HG02588 (cell line): ENCODE measurements at regions not wholly inside any gene's neighbourhood (a gene's known extent, or its start where the extent isn't known, plus 50 kb on each side); places are given as distances from the start of the nearest gene placed in this dataset.

ENCODE experiments used
- ATAC-seq: cut with Tn5 transposase; IDR thresholded peaks from one replicate; pipeline ENCODE4 v1.9.1; 2021; ENCODE audit warnings: mild to moderate bottlenecking, moderate library complexity; ENCODE audit not compliant: unreplicated experiment

DNA sequence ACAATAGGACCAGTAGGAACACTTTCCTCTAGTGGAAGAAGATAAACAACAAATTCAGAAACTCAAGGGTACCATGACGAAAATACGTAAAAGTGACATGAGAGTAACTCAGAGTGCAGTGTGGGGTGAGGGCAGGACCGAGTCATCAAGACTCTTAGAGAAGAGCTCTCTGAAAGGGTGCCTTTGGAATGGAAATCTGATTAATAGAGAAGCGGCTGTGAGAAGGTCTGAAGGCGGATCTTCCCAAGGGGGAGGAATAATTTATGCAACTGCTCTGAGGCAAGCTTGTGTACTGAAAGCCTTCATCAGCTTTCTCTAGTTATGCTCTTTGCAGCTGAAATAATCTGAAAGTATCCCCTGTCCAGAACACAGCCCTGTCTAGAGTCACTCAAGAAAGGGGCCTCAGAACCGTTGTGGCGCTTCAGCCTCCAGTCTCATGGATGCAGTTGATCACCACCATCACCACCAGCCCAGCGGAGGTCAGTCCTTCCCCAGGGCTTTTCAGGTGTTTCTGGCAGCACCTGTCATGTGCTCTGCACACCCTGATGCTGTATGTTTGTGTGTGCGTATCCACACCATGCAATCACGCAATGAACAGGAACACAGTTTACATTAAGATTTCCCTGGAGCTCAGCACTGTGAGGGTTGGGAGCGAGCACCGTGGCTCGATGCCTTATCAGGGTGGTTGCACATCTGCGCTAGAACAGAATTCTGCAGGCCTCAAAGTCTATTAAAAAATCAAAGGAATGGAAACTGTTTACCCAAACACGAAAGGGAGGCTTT lies 396.5 kb downstream of the SMOC2 start:
- no peak for ATAC-seq

DNA sequence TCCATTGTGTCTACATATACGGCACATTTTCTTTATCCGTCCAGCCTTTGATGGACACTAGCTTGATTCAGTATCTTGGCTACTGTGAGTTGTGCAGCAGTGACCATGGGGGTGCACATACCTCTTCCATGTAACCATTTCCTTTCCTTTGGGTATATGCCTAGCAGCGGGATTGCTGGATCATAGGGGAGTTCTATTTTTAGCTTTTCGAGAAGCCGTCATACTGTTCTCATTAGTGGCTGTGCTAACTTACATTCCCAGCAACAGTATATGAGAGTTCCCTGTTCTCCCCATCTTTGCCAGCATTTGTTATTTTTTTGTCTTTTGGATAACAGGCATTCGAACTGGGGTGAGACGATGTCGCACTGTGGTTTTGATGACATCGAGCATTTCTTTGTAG lies 395.0 kb downstream of the SMOC2 start:
- ATAC-seq: no peak

DNA sequence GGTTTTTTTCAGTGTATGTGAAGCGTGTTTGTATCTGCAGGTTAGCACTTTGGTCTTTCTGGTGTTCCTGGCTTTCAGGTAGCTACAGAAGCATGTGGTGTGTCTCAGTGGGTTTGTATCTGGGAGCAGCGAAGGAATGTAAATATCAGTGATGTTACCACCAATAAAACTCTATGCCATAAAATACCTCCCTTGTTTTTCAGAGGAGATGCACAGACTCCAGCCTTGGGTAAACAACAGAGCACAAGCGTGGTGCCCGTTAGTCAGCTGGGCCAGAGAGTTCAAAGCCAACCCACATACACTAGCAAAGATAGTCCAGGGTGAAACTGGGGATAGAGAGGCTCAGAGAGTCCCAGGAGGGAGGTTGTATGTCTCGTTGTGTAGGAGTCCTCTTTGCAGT lies 393.8 kb downstream of the SMOC2 start:
- ATAC-seq: no peak

DNA sequence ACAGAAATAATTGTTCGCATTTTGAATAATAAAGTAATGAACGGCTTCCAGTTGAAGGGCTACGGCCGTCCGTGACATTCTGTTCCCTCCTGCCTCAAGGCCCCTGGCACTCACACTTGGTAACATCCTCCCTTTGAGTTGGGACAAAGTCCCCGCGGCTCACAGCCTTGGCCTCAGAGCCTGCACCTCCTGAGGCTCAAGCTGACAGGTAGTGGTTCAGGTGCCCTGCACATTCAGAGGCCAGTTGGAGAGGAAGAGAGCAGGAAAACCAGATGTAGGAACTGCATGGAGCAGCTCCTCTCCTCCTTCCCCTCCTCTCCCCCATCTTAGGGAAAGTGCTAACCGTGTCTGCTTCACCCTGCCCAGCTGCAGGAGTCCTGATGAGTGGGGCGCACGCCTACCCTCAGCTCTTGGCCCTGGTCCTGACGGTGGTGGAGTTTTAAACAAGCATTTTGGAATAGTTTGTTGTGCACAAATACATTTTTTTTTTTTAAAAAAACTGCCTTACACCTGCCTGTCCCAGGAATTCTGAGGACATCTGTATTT lies 393.1 kb downstream of the SMOC2 start:
- no peak for ATAC-seq

DNA sequence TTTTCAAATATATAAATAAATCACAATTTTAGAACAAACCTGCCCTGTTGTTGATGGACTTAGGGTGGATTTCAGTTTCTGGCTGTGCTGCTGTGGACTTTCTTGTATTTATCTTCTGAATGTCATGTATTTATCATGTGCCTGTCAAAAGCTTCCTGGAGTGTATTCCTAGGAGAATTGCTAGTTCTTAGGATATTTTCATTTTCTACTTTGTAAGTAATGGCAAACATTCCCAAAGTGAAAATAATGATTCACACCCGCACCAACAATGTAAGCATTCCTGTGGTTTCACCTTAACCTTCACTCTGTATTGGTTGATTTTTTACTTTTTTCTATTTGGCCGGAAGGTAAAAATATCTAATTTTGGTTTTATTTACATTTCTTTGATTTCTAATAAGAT lies 387.8 kb downstream of the SMOC2 start:
- no peak for ATAC-seq

DNA sequence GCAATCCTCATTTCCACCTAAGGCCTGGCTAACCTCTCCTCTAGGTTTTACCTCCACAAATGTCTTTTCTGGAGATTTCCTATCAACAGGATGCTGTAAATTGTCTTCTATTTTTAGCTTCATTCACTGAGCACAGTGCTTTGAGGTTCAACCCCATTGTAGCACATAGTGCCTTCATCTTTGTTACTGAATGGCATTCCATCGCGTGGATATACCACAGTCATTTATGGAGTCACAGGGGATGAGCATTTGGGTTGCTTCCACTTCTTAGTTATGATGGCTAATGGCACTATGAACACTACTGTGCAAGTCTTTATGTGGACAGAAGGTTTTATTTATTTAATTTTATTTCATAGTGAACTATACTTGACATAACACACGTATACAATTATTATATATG lies 387.1 kb downstream of the SMOC2 start:
- ATAC-seq: no peak

DNA sequence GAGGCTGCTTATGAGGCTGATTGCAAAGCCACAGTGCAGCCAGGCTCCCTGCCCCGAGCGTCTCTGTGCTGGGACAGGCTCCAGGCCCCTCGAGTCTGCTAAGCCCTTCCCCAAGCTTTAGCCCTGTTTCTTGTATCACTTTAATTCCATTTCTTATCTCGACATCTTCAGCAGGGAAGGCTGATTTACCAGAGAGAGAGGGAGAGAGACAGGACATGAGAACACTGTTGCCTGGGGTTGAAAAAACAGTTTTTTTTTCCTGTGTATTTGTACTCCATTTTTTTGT lies 386.5 kb downstream of the SMOC2 start:
- ATAC-seq: no peak

DNA sequence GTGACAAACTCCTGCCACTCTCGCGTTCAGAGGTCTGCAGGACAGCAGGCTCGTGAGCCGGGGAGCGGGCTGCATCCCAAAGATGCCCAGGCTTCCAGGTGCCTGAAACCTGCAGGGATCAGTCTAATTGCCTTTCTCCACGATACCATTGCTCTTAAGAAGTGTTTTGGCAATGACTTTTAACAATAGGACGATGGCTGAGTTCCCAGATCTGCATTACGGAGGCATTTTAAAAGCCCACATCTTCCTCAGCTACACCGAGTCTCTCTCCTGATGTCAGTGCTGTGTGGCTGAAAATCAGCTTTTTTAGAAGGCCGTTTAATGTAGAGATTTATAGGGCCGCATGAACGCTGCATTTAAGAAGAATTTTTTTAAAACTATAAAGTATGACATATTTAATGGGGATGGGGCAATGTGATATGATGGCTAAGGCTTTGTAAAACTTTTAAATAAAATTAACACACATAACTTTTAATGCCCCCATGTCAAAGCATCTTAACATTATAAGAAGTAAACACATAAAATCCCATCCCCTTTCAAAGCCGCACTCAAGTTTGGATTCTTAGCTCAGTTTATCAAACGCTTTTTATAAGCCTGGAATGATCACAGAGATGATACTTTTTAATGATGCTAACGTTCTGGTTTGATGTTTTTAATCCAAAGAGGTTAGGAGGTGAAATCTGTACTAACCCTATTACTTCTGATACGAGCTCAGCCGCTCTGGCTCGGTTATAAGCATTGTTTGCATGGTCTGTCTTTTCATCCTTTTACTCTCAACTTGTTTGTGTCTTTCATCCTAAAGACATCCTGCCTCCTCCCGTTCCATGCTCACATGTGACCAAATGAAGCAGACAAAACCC lies 386.0 kb downstream of the SMOC2 start:
- ATAC-seq: no peak

DNA sequence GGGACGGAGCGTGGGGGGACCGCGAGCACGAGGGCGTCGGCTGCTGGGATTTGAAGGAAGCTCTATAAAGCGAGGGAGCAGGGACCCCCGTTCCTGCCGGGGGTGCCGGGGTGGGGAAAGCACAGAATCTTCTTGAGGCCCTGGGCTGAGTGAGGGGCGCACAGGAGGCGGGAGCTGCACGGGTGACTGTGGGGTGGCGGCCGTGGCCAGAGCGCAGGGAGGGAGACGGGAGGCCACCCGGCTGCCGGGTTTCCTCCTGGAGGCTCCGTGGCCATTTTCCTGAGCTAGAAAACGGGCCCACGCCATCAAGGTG lies 385.1 kb downstream of the SMOC2 start:
- no peak for ATAC-seq

DNA sequence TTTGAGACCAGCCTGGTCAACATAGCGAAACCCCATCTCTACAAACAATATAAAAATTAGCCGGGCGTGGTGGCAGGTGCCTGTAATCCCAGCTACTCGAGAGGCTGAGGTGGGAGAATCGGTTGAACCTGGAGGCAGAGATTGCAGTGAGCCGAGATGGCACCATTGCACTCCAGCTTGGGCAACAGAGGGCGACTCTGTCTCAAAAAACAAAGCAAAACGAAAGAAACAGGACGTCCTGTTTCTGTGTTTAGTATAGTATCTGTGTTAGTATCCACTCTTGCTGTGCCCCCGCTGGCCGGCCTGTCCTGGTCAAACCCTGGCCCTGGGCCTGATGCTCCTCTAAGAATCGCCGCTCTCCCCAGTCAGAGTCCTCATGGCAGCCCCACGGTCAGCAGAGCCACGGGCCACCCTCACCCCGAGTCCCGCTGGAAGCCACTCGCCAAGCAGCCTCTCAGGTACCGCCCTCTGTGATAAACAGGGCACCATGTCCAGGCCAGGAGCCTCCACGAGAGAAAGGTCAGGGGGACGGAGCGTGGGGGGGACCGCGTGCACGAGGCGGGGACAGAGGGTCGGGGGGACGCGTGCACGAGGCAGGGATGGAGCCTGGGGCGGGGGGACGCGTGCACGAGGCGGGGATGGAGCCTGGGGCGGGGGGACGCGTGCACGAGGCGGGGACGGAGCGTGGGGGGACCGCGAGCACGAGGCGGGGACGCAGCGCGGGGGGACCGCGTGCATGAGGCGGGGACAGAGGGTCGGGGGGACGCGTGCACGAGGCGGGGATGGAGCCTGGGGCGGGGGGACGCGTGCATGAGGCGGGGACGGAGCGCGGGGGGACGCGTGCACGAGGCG lies 384.5 kb downstream of the SMOC2 start:
- ATAC-seq: no peak

DNA sequence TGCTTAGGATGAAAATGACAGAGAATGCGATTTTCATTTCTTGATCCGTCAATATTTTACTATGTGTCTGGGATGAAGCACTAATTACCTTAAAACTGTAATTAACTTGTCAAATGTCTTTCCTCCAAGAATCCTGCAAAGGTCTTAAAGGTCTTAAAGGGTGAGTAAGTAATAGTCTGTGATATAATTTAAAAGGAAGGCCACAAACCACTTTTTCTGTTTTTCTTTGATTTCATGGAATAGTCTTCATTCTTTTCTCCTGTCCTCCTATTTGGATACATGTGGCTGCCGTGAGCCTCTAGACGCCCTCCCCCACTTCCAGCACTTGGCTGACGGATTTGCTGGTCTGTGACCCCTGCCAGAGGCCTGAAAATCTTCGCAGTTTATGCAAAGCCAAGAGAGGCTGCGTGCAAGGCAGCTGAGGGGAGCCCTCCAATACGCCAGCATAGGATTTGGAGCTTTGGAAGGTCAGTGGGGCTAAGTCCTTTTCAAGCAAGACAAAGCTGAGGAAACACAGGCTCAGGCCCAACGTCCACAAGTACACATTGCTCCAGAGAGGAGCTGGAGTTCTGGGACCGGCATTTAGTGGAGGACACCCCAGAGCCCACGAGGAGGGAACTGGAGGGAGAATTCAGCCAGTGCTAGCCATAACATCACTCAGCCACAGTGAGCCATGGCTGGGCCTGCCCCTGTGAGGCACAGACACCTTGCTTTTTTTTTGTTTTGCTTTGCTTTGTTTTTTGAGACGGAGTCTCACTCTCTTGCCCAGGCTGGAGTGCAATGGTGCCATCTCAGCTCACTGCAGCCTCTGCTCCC lies 382.6 kb downstream of the SMOC2 start:
- ATAC-seq: no peak

DNA sequence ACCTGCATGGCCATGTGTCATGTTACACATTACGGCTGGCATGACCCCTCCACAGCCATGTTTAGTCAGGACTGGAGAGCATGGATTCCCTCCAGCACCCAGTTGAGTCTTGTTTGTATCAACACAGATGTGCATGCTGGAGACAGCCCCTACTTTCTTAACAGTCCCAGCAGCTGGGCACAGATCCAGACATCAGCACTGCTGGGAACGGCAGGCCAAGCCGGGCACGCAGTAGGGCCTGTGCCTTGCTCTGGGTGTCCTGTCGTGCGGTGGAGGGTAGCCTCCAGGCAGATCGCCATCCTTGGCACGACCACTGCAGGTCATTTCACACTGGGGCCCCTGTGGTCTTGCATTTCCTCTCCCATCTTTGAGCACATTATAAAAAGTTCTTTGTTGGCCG lies 381.4 kb downstream of the SMOC2 start:
- ATAC-seq: no peak

DNA sequence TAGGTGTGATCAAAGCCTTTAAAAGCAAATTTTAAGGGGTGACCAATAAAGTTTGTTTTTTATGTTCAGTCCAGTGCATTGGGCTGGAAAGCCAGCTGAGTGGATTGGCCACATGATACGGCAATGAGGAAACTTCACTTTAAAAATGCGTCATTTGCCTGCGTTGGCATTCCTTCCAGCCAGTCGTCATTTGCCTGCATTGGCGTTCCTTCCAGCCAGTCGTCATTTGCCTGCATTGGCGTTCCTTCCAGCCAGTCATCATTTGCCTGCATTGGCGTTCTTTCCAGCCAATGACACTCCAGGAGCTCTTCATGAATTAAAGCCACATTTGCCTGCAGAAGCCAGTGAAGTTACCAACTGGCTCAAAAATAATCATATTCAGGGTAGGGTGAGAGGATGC lies 378.6 kb downstream of the SMOC2 start:
- ATAC-seq: no peak

DNA sequence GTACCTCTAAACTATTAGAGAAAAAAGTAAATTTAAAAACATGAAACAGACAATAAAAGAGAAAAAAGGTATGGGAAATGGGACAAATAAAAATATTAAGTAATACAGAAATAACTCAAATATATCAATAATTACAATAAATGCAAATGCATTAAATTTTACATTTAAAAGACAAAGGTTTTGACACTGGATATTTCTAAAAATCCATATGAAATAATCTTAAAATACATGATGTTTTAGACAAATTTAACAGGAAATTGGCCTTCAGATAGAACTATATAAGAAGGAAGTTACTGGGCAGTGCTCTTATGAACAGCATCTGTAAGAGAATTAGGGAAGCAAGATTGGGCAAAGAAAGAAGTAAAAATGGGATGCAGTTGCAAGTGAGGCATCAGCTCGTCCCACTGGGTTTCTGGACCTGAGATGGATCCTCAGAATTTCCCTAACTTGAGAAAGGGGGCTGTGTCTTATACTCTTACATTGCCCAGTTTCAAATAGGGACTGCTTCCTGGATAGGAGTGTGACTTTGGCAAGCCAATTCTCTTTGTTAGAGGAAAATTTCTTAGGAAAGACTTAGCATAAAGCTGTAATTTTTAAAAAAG lies 376.7 kb downstream of the SMOC2 start:
- no peak for ATAC-seq

DNA sequence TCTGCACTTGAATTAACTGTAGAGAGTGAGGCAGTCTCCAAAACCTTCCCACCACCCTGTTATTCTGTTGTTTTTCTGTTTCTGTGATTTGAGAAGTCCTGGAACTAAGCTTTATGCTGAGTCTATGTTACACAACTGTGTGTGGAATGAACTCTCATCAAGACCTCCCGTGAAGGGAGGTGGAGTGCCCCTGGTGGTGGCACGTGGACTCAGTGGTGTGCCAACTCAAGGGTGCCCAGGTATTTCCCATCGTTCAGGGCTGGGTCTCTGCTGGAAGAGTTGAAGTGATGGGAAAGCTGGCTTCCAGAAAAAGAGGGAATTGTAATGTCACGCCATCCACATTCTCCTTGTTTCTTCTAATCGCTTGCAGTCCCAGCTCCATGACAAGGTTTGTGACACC lies 374.2 kb downstream of the SMOC2 start:
- ATAC-seq: no peak

DNA sequence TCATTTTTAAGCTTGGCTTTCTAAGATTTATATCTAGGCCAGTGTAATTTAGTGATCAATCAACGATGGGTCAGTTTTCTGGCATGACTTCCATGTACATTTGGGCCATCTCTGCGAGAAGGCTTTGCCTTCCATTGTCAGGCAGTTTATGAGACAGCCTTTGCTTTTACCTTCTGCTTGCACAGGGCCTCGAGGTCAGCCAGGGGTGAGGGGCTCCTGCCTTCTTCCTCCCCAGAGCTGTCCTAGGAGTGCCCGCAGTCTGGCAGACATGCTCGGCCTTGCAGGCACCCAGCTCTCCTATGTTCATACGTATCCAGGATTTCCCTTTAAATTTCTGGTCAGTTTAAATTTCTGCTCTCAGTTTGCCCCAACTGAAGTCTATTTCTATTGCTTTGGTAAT lies 367.2 kb downstream of the SMOC2 start:
- no peak for ATAC-seq

DNA sequence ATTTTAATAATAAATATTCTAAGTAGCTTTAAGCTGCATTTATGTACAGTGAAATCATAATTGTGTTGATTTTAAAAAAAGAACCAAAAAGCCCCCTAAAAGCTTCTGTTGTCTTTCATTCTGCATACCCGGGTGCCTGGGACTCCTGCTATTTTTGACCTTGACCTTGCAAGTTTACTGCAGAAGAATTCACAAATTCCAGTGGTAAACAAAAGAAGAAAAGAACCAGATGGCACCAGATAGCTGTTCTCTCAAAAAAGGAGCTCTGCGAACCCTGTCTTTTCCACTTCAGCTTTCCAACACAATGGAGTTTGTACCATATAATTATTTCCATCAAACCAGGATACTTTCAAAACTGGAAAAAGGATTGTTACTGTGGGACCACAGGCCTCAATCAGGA lies 363.3 kb downstream of the SMOC2 start:
- no peak for ATAC-seq

DNA sequence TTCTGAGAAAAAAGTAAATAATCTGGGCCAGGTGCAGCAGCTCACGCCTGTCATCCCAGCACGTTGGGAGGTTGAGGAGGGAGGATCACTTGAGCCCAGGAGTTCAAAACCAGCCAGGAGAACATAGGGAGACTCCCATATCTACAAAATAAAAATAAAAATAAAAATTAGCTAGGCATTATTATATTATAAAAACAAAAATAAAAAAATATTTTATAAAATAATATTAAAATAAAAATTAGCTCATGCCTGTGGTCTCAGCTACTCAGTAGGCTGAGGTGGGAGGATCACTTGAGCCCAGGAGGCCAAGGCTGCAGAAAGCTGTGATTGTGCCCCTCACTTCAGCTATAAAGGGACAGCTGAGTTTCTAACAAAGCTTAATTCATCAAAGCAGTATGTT lies 362.9 kb downstream of the SMOC2 start:
- no peak for ATAC-seq

DNA sequence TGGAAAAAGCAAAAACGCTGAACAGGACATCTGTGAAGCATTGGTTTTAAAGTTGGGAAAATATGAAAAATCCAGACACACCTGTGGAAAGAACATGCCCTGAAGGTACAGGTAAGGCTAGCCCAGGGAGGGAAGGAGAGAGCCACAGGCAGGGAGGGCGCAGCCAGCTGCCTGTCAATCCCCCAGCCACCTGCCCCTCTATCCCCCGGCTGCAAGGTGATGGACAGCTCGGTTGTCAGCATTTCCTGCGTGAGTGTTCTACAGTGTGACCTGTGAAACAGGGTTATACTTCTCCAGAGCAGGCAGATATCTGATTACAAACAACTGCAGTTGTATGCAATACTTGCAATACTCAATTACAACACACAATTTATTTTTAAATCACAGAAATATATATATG lies 358.1 kb downstream of the SMOC2 start:
- no peak for ATAC-seq

DNA sequence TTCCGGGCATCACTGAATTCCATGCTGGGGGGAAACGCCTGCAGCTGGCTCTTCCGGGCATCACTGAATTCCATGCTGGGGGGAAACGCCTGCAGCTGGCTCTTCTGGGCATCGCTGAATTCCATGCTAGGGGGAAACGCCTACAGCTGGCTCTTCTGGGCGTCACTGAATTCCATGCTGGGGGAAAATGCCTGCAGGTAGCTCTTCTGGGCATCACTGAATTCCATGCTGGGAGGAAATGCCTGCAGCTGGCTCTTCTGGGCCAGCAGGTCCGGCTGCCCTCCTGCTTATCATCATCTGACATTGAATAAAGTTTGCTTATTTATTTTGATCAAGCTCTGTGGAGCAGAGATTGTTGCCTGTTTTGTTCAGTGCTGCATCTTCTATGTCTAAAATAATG lies 355.1 kb downstream of the SMOC2 start:
- no peak for ATAC-seq
